ENCODE measurements at regions not wholly inside any gene's neighbourhood (a gene's known extent, or its start where the extent isn't known, plus 50 kb on each side); places are given as distances from the start of the nearest gene placed in this dataset.

- H3K4me3 Mint-ChIP-seq, result no peak overlapping the region
- no peaks in the 10 kb centered on the region for H3K4me1 Mint-ChIP-seq
- H2AFZ ChIP-seq (ENCODE audit: insufficient read depth, low read depth, low read length, poor library complexity, severe bottlenecking), result no peak overlapping the region
- no peak overlapping the region for H3K27ac Mint-ChIP-seq
- POLR2A ChIA-PET, result no interaction called here
- no peaks in the 10 kb centered on the region for H3K79me2 ChIP-seq (ENCODE audit: control insufficient read depth, insufficient read depth, low read length)
- DNase-seq (no peak), ATAC-seq (ENCODE audit: low read depth) (no peak)
- H3K4me3 ChIP-seq (ENCODE audit: control extremely low read depth in 1 of 5, extremely low read depth in 1 of 5, insufficient read depth in 1 of 5, low read depth in 2 of 5, low read length in 4 of 5), result no peak overlapping the region
- no peak for TF ChIP-seq EZH2 (IDR thresholded peaks at IDR 0.05; ENCODE audit: borderline replicate concordance, insufficient read depth, low read depth, low read length, poor library complexity, severe bottlenecking)
- no peak for TF ChIP-seq CTCF (IDR thresholded peaks at IDR 0.05)
- H3K27me3 ChIP-seq (replicated peaks in 1 of 4; ENCODE audit: control extremely low read depth in 1 of 4, control insufficient read depth in 3 of 4, insufficient read depth in 4 of 4, low read length in 3 of 4), result no peaks in the 10 kb centered on the region
- no peak overlapping the region for H3K27ac ChIP-seq (ENCODE audit: low read length in 2 of 2)
- CTCF ChIA-PET, result no interaction called here
- 100% methylated on average over 1 of the region's 4 CpGs for WGBS (ENCODE audit: insufficient coverage)
- no peaks in the 10 kb centered on the region for H3K9me3 Mint-ChIP-seq (ENCODE audit: insufficient read depth)
- no peaks in the 10 kb centered on the region for H4K20me1 ChIP-seq (ENCODE audit: control insufficient read depth, insufficient read depth, low read length, poor library complexity, severe bottlenecking)
- H3K9me3 ChIP-seq (ENCODE audit: control extremely low read depth in 1 of 3, control insufficient read depth in 2 of 3, insufficient read depth in 1 of 3, low read length in 2 of 3), result no peaks in the 10 kb centered on the region
- no peak overlapping the region for H3K9ac ChIP-seq (ENCODE audit: low read length)
- no peaks in the 10 kb centered on the region for H3K36me3 ChIP-seq (replicated peaks in 1 of 2; ENCODE audit: control extremely low read depth in 1 of 2, control insufficient read depth in 1 of 2, extremely low read depth in 1 of 2, insufficient read depth in 2 of 2, low read length in 1 of 2)
- no peak overlapping the region for H3K4me2 ChIP-seq (replicated peaks; ENCODE audit: low read depth, low read length, poor library complexity, severe bottlenecking)
- no peaks in the 10 kb centered on the region for H3K27me3 Mint-ChIP-seq
- H3K4me1 ChIP-seq (ENCODE audit: control insufficient read depth in 2 of 2, insufficient read depth in 2 of 2, low read length in 2 of 2), result no peaks in the 10 kb centered on the region
- intact Hi-C loops (cut with micrococcal nuclease), result no loop called here
These were observed 264.9 kb upstream of the PUDP start for GRCh38 chrX:7412840-7413239.

- ATAC-seq (ENCODE audit: low read depth), result no peak
- no peaks in the 10 kb centered on the region for H3K4me1 Mint-ChIP-seq
- Histone ChIP-seq H3K4me3 (ENCODE audit: control extremely low read depth in 1 of 5, extremely low read depth in 1 of 5, insufficient read depth in 1 of 5, low read depth in 2 of 5, low read length in 4 of 5) (no peak overlapping the region), H3K9me3 (ENCODE audit: control extremely low read depth in 1 of 3, control insufficient read depth in 2 of 3, insufficient read depth in 1 of 3, low read length in 2 of 3) (no peaks in the 10 kb centered on the region), H3K36me3 (replicated peaks in 1 of 2; ENCODE audit: control extremely low read depth in 1 of 2, control insufficient read depth in 1 of 2, extremely low read depth in 1 of 2, insufficient read depth in 2 of 2, low read length in 1 of 2) (no peaks in the 10 kb centered on the region), H3K4me1 (ENCODE audit: control insufficient read depth in 2 of 2, insufficient read depth in 2 of 2, low read length in 2 of 2) (no peaks in the 10 kb centered on the region), H3K27me3 (replicated peaks in 1 of 4; ENCODE audit: control extremely low read depth in 1 of 4, control insufficient read depth in 3 of 4, insufficient read depth in 4 of 4, low read length in 3 of 4) (no peaks in the 10 kb centered on the region), H3K27ac (ENCODE audit: low read length in 2 of 2) (no peak overlapping the region), H3K79me2 (ENCODE audit: control insufficient read depth, insufficient read depth, low read length) (no peaks in the 10 kb centered on the region), H4K20me1 (ENCODE audit: control insufficient read depth, insufficient read depth, low read length, poor library complexity, severe bottlenecking) (no peaks in the 10 kb centered on the region), H2AFZ (ENCODE audit: insufficient read depth, low read depth, low read length, poor library complexity, severe bottlenecking) (no peak overlapping the region), H3K4me2 (replicated peaks; ENCODE audit: low read depth, low read length, poor library complexity, severe bottlenecking) (no peak overlapping the region), H3K9ac (ENCODE audit: low read length) (no peak overlapping the region)
- no peak overlapping the region for H3K27ac Mint-ChIP-seq
- ChIA-PET CTCF (no interaction called here), POLR2A (no interaction called here)
- intact Hi-C loops (cut with micrococcal nuclease), result no loop called here
- H3K4me3 Mint-ChIP-seq, result no peak overlapping the region
- H3K27me3 Mint-ChIP-seq, result no peaks in the 10 kb centered on the region
- H3K9me3 Mint-ChIP-seq (ENCODE audit: insufficient read depth), result no peaks in the 10 kb centered on the region
- WGBS (ENCODE audit: insufficient coverage), result 60% methylated on average over 1 of the region's 5 CpGs
- no peak for DNase-seq
- no peak for TF ChIP-seq EZH2 (IDR thresholded peaks at IDR 0.05; ENCODE audit: borderline replicate concordance, insufficient read depth, low read depth, low read length, poor library complexity, severe bottlenecking)
- no peak for TF ChIP-seq CTCF (IDR thresholded peaks at IDR 0.05)
These were observed 261.9 kb upstream of the PUDP start for GRCh38 chrX:7409866-7410265.

All from B cell (primary cell).